ENCODE measurements at regions not wholly inside any gene's neighbourhood (a gene's known extent, or its start where the extent isn't known, plus 50 kb on each side); places are given as distances from the start of the nearest gene placed in this dataset.

- no peak overlapping the region for H2AFZ ChIP-seq (replicated peaks; ENCODE audit: low read length, poor library complexity)
- no peak for ATAC-seq (ENCODE audit: low read depth)
- no peak overlapping the region for H2BK120ac ChIP-seq (ENCODE audit: low read depth, low read length)
- no CpG with 5 or more reads among the region's 2 CpGs for WGBS, 2 experiments (ENCODE audit: extremely low coverage in 2 of 2, insufficient read length in 1 of 2)
- no peak overlapping the region for H2BK15ac ChIP-seq (ENCODE audit: low read depth, low read length)
- H4K8ac ChIP-seq (ENCODE audit: low read depth in 2 of 2, low read length in 2 of 2) = no peak overlapping the region
- no peak overlapping the region for H3K56ac ChIP-seq (ENCODE audit: extremely low read depth, insufficient read depth, low read length)
- H3K27me3 ChIP-seq (ENCODE audit: control insufficient read depth, insufficient read depth, low read length) = no peaks in the 10 kb centered on the region
- no peak overlapping the region for H2BK20ac ChIP-seq (ENCODE audit: low read depth, low read length)
- no peak for DNase-seq
- no peak overlapping the region for H2AK9ac ChIP-seq (replicated peaks; ENCODE audit: low read depth, low read length, poor library complexity)
- peaks cover 3% of the 10 kb centered on the region; the same call in 1 of the 2 replicates for H3K9me3 ChIP-seq (ENCODE audit: control insufficient read depth, insufficient read depth, low read length)
- in situ Hi-C loops (cut with MboI; ENCODE audit: low sequenced_read_pairs) = no loop called here
- no peaks in the 10 kb centered on the region for H3K9me1 ChIP-seq (ENCODE audit: insufficient read depth, low read length)
- BruUV-seq (replicated peaks) = no TSS peak
- H2BK5ac ChIP-seq (ENCODE audit: low read depth, low read length, poor library complexity, severe bottlenecking) = no peak overlapping the region
- H3K18ac ChIP-seq (ENCODE audit: low read depth, low read length) = no peak overlapping the region
- H3K79me1 ChIP-seq (ENCODE audit: low read depth in 1 of 2, low read length in 2 of 2) = no peaks in the 10 kb centered on the region
- H4K5ac ChIP-seq (ENCODE audit: low read depth, low read length) = no peak overlapping the region
- H3K23ac ChIP-seq (ENCODE audit: low read depth, low read length) = no peak overlapping the region
- no peaks in the 10 kb centered on the region for H3K36me3 ChIP-seq (ENCODE audit: control insufficient read depth, insufficient read depth, low read length)
- no peak overlapping the region for H4K91ac ChIP-seq (ENCODE audit: insufficient read depth, low read depth, low read length)
- no peak overlapping the region for H3K27ac ChIP-seq (ENCODE audit: insufficient read depth, low read length)
- no peak overlapping the region for H3K4ac ChIP-seq (ENCODE audit: low read depth, low read length)
- no peak overlapping the region for H3K4me3 ChIP-seq (ENCODE audit: insufficient read depth, low read depth, low read length)
- no peak overlapping the region for H3K14ac ChIP-seq (replicated peaks; ENCODE audit: low read depth, low read length)
- no peak overlapping the region for H2AK5ac ChIP-seq (ENCODE audit: low read depth, low read length)
- dilution Hi-C loops (cut with HindIII; ENCODE audit: low sequenced_read_pairs, unreplicated experiment) = no loop called here
- H3K4me2 ChIP-seq (ENCODE audit: low read depth, low read length) = no peak overlapping the region
- H3K9ac ChIP-seq (ENCODE audit: low read depth, low read length) = no peak overlapping the region
- H3K4me1 ChIP-seq (ENCODE audit: control insufficient read depth, insufficient read depth, low read length) = no peaks in the 10 kb centered on the region
- intact Hi-C loops (cut with micrococcal nuclease) = no loop called here
- ChIA-PET CTCF (no interaction called here), POLR2A (ENCODE audit: unreplicated experiment) (no interaction called here)
- TF ChIP-seq RAD21 (IDR thresholded peaks at IDR 0.05; ENCODE audit: low read length) = no peak
- no peaks in the 10 kb centered on the region for H4K20me1 ChIP-seq (ENCODE audit: insufficient read depth, low read length)
Observed at GRCh38 chr5:162888268-162888667, 549.1 kb upstream of the CCNG1 start.

Measured in IMR-90 (cell line).